Epidermal melanocyte (primary cell): ENCODE measurements at regions not wholly inside any gene's neighbourhood (a gene's known extent, or its start where the extent isn't known, plus 50 kb on each side); places are given as distances from the start of the nearest gene placed in this dataset.
"Not testable (repeated sequence)": the region's sequence is repeated elsewhere in the genome, so short reads cannot be mapped to it uniquely, and the experiment has no call there.

Experiments
- DNase-seq: peaks from one replicate; pipeline ENCODE4 v3.0.0; 2011; ENCODE audit warnings: low spot score; ENCODE audit not compliant: insufficient read length

DNA sequence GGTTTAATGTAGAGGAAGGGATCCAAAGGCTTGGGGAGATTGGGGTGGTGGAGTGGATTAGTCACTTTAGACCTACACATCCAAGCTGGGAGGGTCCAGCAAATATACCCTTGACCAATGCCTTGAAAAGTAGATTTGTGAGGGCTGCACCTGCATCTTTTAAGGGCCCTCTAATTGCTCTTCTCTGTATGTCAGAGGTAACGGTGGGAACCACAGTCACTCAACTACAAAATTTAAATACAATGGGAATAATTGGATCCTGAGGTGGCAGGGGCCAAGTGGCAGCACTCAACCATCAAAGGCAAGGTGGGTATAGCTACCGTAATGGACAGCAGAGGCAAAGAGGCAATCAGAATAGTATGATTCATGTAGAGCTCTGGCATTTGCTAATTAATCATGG lies 833.7 kb upstream of the ARRDC3 start:
- DNase-seq, result not testable (repeated sequence)

DNA sequence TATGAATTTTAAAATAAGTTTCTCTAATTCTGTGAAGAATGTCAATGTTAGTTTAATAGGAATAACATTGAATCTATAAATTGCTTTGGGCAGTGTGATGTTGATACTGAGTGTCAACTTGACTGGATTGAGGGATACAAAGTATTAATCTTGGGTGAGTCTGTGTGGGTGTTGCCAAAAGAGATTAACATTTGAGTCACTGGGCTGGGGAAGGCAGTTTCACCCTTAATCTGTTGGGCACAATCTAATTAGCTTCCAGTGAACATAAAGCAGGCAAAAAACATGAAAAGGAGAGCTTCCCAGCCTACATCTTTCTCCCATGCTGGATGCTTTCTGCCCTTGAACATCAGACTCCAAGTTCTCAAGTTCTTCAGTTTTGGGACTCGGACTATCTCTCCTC lies 832.0 kb upstream of the ARRDC3 start:
- no peak for DNase-seq

DNA sequence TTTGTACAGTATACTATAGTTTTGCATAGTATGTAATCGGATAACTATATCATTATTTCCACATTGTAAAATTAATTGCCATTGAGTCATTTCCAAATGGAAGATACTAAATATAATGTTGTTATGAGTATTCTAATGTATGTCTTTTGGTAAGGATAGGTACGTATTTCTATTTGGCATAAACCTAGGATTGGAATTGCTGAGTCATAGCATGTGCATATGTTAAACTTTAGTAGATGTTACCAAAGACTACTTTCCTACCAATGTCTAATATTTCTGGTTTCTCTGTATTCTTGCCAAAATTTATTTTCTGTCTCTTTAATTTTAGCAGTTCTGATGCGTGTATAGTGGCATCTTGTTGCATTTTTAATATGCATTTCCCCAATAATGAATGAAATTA lies 825.1 kb upstream of the ARRDC3 start:
- DNase-seq, result no peak

DNA sequence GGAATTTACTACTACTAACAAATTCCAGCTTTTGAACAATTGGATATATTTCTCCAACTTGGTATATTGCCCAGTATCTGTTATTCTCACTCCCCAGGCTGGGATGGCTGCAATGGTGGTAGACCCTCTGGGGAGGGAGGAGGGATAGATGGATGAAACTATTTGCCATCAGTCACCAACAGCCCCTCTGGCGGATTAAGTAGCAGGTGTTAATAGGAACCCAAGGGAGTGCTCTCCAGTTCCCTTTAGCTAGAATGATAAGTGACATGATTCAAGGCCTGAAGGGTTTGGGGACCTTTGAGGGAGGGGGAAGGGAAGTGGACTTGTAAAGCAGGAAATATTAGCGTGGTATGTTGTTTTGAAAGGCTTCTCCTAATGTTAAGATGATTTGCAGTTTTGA lies 824.0 kb upstream of the ARRDC3 start:
- DNase-seq, result no peak

DNA sequence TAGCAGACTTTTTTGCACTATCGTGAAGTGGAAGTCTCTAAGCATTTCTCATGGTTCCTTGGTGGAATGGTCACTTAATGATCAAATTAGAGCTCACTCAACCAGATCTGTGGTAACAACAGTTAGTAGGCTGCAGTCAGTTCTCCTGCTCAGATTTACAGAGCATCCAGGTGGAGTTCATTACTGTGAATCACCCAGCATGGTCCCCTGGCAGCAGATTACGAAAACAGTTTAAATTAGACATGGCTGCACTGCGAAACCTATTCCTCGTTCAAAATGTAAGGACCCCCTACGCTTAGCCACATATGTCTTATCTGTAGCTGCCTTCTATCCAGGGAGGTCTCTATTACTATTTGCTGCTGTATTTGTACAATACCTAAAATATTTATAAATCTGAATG lies 823.6 kb upstream of the ARRDC3 start:
- DNase-seq, result no peak

DNA sequence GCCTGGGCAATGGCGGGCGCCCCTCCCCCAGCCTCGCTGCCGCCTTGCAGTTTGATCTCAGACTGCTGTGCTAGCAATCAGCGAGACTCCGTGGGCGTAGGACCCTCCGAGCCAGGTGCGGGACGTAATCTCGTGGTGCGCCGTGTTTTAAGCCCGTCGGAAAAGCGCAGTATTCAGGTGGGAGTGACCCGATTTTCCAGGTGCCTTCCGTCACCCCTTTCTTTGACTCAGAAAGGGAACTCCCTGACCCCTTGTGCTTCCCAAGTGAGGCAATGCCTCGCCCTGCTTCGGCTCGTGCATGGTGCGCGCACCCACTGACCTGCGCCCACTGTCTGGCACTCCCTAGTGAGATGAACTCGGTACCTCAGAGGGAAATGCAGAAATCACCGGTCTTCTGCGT lies 815.9 kb upstream of the ARRDC3 start:
- DNase-seq, result not testable (repeated sequence)

DNA sequence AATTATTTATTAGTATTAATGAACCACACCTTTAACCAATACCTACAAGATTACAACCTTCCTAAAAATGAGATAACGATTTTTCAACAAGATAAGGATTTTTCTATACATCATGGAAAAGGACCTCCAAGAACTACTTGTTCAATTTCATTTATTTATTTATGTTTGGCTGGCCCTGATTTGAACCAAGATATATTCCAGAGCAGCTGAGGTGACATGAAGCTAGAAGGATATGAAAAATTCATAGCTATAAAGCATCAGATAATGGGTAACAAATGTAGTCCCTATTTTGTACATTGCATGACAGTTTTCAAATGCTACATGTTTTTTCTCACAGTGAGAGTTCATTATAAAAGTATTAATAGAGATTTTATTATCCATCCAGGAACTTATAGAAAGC lies 798.5 kb upstream of the ARRDC3 start:
- no peak for DNase-seq

DNA sequence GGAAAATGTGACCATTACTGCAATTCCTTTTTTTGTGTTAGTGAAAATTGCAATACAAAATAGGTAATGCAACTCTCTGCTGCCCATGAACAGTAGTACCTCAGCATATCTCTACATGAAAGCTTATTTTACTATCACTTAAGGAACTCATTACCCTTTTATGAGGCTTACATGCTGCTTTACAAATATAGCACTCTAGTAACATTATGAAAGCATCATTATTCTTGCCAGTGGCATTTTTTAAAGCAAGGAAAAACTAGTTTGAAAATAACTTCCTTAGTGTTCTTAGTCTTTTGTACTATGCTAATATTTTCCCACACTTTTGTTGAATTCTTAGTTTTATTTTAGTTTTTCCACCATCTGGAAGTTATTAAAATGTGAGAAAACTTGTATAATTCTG lies 797.3 kb upstream of the ARRDC3 start:
- DNase-seq, result no peak

DNA sequence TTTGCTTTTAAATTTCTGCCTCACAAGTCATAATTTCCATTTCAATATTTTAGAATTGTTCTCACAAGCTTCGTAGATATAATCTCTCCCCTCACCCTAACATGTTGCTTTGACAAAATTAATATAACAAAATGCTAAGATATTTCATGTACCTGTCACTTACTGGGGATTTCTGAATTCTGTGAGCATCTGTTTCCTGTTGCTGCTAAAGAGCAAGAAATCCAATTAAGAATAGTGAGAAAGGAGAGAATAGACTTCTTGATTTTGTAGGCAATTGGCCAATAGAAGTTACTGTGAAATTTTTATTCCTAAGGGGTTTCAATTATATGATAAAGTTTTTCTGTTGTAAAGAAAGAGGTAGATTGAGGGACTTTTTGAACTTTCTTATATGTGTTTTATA lies 796.5 kb upstream of the ARRDC3 start:
- DNase-seq, result no peak

DNA sequence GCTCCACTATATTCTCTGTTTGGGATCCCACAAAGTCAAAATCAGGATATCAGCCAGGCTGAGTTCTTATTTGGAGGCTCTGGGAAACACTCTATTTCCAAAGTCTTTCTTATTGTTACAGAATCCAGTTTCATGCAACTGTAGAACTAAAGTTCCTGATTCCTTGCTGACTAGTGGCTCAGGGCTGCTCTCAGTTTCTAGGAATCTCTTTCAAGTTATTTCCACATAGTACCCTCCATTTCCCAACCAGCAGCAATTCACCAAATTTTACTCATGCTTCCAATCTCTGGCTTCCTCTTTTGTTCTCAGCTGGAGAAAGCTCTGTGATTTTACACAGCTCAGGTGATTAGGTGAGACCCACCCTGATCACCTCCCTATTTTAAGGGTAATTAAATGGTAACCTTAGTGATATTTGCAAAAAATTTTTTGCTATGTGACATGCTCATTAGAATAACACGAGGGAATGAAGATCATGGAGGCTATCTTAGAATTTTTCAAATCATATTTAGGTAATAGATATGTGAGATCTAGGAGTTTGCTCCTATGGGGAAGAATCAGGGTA lies 794.9 kb upstream of the ARRDC3 start:
- no peak for DNase-seq

DNA sequence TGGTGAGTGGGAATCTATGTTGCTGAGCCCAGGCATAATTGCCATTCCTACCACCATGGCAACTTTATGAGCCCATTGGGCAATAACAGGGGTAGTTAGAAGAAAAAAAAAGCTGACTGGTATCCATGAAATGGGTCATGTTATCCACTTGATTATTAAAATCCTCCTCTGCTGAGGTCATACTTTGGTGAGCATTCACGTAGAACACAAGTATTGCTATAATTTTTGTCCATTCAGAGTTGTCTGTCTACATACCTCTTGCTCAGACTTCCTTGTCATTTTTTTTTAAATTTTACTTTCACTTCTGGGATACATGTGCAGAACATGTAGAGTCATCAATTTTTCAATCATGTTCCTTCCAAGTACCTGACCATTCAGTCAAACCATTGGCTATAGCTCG lies 780.8 kb upstream of the ARRDC3 start:
- no peak for DNase-seq

DNA sequence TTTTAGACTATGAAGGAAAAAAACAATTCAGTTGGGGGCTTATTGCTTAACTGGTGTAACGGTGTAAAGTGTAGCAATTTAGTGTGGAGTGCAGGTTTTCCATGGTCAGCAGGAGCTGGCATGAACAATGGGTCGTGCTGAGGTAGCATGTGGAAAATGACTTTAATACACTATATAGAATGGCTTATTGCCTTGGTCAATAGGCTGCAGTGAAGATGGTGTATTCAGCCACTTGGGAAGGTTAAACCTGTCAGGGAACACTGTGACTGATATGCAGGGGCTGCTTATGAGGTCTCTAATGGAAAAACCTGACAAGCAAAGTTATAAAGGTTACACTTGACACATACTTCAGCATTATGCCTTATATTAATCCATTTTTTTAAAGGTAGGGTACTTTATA lies 764.7 kb upstream of the ARRDC3 start:
- DNase-seq, result no peak

DNA sequence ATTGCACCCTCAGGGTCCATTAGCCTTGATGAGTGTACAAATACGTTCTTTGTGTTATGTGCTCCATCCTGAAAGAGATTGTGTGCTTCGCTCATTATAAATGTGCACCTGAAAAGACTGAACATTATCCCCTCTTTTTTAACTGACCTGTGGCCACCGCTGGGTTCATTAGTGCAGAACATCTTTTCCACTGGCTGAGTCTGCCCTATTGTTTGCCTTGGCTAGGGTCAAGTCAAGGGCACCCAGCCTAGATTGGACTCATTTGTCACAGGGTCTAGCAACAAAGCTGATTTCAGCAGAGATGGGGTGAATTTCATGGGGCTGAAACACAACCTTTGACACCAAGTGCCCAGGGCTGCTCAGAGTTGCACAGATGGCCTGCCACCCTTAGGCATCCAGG lies 764.1 kb upstream of the ARRDC3 start:
- no peak for DNase-seq

DNA sequence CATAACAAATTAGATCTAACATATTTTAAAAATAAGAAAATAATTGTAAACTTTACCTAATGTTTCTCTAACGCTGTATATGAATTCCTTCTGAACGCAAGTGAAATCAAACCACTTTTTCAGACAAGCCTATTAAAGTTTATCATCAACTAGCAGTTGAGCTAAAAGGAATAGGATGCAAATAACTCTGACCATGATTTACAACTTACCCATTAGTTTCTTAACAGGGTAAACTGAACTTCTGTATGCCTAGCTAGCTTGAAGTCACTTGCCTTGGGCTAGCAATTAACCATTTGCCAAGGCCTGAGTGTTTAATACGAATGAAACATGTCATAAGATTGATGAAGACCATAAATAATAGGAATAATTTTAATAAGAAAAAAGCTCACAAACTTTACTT lies 762.7 kb upstream of the ARRDC3 start:
- no peak for DNase-seq

DNA sequence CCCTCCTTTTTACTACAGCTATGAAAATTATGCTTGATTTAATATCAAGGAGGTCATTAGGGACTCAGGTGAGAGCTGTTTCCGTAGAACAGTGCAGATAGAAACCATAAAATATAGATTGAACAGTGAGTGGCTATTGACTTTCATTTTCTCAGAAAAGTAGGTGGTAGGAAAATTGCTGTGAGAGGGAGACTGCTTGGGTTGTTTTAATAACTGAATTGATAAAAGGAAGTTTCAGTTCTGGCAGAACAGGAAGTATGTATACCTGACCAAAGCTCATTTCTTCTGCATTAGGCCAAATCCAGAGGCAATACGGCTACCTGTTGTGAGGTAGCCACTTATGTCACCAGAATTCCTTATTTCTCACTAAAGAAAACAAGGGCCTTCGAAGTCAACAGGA lies 761.7 kb upstream of the ARRDC3 start:
- DNase-seq, result no peak

DNA sequence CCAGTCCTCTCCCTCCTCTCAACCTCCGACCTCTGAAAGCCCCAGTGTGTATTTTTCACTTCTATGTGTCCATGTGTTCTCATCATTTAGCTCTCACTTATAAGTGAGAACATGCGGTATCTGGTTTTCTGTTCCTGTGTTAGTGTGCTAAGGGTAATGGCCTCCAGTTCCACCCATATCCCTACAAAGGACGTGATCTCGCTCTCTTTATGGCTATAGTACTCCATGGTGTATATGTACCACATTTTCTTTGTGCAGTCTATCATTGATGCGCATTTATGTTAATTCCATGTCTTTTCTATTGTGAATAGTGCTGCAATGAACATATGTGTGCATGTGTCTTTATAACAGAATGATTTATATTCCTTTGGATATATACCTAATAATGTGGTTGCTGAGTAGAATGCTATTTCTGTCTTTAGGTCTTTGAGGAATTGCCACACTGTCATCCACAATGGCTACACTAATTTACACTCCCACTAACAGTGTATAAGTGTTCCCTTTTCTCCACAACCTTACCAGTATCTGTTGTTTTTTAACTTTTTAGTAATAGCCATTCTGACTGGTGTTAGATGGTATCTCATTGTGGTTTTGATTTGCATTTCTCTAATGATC lies 749.3 kb upstream of the ARRDC3 start:
- DNase-seq, result not testable (repeated sequence)

DNA sequence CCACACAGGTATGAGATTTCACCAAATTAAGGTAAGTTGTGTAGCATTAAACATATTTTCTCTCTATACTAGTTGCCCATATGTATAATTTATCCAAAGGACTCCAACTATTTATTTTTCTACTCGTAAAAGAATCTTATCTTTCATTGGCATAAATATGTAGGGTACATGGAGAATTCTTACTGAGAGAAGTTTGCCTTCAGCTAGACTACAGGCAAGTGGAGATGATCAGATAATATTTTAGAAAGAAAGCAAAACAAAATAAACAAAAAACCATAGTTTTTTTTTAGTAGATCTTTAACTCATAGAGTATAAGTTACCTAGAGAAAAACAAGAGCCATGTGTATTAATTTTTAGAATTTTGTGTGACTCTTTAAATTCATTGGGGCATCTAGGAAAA lies 743.1 kb upstream of the ARRDC3 start:
- DNase-seq, result no peak

DNA sequence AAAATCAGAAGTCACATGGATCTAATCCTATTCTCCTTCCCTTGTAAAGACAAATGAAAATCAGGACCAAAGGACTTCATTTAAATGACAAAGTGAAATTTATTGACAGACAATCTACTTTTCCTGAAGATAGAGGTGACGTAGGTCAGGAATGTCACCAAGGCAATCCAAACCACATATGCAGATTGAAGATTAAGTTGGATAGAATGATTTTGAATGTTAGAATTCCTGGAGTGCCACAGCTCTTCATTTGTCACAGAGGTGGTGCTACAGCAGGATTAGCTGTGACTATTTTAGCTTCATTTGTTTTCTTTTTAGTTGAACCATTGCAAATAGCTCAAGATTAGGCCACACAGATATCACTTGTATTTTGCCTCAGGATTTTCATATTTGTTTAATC lies 736.0 kb upstream of the ARRDC3 start:
- DNase-seq, result no peak

DNA sequence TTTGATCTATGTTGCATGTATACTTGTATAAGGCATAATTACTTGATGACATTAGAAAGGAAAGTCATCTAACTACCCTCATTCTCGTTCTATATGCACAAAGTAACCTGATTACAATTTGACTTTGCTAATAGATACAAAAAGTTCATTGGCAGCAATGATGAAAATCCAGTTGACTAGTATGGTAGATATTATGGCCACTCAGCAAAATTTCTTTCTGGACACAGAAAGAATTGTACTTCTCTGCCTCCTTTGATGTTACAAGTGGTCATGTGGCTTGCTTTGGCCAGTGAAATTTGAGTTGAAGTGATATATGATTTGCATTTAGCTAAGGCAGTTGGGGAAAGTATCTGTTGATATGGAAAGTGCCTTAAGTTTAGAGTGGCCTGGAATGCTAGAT lies 723.7 kb upstream of the ARRDC3 start:
- DNase-seq, result no peak

DNA sequence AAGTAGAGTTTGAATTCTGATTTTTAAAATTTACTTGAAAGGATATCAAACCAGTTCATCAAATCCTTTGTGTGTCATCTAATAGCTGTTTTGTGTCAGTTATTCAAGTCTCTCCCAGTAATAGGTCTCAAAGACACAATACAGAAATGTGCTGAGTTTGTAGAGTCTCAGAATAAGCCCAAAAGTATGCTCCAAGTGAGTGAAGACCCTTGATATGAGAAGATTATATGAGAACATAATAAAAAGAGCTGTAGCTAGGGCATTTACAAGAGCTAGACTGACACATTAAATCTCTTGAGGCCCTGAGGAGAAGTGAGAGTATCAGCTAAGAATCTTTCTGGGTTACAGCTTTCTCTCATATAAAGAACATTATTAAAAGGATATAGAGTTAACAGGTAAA lies 721.0 kb upstream of the ARRDC3 start:
- no peak for DNase-seq

DNA sequence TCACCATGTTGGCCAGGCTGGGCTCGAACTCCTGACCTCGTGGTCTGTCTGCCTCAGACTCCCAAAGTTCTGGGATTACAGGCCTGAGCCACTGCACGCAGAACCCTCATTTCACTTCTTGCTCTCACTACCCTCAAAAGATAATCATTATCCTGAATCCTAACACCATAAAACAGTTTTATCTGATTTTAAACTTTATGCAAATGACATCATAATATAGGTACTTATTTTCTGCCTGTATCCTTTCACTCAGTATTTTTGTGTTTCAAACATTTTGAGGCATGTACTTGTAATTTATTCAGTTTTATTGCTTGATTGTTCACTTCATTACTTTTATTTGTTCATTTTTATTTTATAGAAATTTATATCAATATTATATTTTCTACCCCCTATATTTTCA lies 719.2 kb upstream of the ARRDC3 start:
- DNase-seq, result no peak

DNA sequence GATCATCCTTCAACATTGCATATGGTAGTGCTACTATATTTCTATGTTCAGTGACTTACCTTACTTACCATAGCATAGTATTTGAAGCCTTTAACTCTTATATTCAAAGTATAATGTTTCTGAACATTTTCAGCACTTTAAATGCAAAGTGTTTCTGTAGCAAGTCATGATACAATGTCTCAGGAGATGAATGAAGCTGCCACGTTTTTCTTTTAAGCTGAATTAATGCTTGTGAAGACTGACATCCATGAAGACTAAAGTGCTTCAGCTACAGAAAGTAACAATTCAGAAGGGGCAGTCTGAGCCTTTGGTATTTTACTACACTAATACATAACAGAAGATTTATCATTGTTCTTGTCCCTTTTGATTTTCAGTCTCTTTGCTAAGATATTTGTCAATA lies 709.1 kb upstream of the ARRDC3 start:
- DNase-seq, result no peak

DNA sequence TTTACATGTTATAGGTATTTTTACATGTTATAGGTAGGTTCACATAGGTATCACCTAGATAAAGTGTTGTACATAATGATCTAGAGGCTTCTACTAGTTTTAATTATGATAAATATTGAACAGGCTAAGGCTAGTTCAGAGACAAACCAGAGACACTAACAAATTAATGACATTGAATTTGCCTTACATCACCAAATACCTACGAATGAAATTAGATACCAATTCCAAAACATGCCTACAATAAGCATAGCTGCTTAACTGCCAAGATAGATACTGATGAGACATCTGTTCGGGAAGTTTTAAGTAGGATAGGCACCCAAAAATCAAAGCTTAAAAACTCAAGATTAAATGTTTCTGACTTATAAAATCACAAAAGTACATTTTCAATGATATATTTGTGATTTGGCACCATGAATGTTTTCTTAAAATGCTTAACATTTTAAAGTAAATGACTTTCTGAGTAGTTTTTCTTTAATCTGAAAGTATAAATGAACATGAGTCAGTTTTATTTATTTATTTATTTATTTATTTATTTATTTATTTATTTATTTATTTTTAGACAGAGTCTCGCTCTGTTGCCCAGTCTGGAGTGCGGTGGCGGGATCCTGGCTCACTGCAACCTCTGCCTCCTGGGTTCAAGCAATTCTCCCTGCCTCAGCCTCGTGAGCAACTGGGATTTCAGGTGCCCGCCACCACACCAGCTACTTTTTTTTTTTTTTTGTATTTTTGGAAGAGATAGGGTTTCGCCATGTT lies 703.1 kb upstream of the ARRDC3 start:
- DNase-seq, result no peak
